ENCODE measurements at regions not wholly inside any gene's neighbourhood (a gene's known extent, or its start where the extent isn't known, plus 50 kb on each side); places are given as distances from the start of the nearest gene placed in this dataset.

DNA sequence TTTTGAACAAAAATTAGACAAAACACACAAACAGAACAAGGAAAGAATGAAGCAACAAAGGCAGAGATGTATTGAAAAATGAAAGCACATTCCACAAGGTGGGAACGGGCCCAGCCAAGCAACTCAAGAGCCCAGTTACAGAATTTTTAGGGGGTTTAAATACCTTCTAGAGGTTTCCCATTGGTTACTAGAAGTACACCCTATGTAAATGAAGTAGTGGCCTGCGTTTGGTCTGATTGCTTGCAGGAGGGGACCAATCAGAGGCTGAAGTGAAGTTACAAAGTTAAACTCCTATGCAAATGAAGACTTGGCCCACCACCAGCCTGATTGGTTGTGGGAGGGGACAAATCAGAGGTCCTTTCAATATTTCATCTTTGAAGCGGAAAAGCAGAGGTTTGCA, 593.7 kb upstream of the MMS22L start:
- ChIA-PET CTCF (no interaction called here), RAD21 (ENCODE audit: low non-redundant PET in 1 of 2, low total read pairs in 2 of 2, uncharacterized antibody in 2 of 2, unreplicated experiment in 2 of 2) (no interaction called here), POLR2A (no interaction called here)
- Histone ChIP-seq H3K9me2 (ENCODE audit: insufficient read depth) (no peaks in the 10 kb centered on the region), H3K27ac (ENCODE audit: low read depth, low read length) (no peak overlapping the region), H3K9ac (ENCODE audit: low read length) (no peak overlapping the region), H2AFZ (ENCODE audit: low read depth, low read length, poor library complexity, severe bottlenecking) (no peak overlapping the region), H3K4me2 (ENCODE audit: low read length) (no peak overlapping the region), H3K27me3 (ENCODE audit: insufficient read depth, low read length) (peaks cover 4% of the 10 kb centered on the region; the same call in 1 of the 2 replicates), H3K4me3 (replicated peaks in 1 of 2; ENCODE audit: low read depth in 1 of 2, low read length in 2 of 2) (no peak overlapping the region), H3K36me3 (ENCODE audit: control insufficient read depth in 1 of 2, insufficient read depth in 2 of 2, low read length in 2 of 2) (no peaks in the 10 kb centered on the region), H3K4me1 (ENCODE audit: control insufficient read depth in 1 of 2, insufficient read depth in 2 of 2, low read length in 2 of 2) (no peaks in the 10 kb centered on the region), H4K20me1 (ENCODE audit: insufficient read depth) (no peaks in the 10 kb centered on the region), H3K9me3 (ENCODE audit: control insufficient read depth in 1 of 2, insufficient read depth in 1 of 2, low read depth in 1 of 2, low read length in 2 of 2) (no peaks in the 10 kb centered on the region), H3K79me2 (ENCODE audit: insufficient read depth, low read length) (no peaks in the 10 kb centered on the region)
- intact Hi-C loops (cut with micrococcal nuclease) = no loop called here
- no peak for TF ChIP-seq SP1 (IDR thresholded peaks at IDR 0.05; ENCODE audit: low read depth)
- no peak for TF ChIP-seq EGR1 (IDR thresholded peaks at IDR 0.05; ENCODE audit: low read depth)
- no peak for TF ChIP-seq RAD21 (IDR thresholded peaks at IDR 0.05; ENCODE audit: low read depth)
- no peak for TF ChIP-seq SRF (IDR thresholded peaks at IDR 0.05; ENCODE audit: low read depth)
- no peak for TF ChIP-seq ATF3 (IDR thresholded peaks at IDR 0.05)
- no peak for TF ChIP-seq CBX3 (IDR thresholded peaks at IDR 0.05; ENCODE audit: low read depth)
- no peak for TF ChIP-seq ZFX (IDR thresholded peaks at IDR 0.05)
- no peak for ATAC-seq
- DNase-seq (ENCODE audit: low read depth, low spot score) = no peak
- no TSS peak for BruUV-seq (replicated peaks)

GRCh38 chr6:97882755-97883154, 599.7 kb upstream of the MMS22L start:
- H4K20me1 ChIP-seq (ENCODE audit: insufficient read depth) = no peaks in the 10 kb centered on the region
- ChIA-PET RAD21 (ENCODE audit: low non-redundant PET in 1 of 2, low total read pairs in 2 of 2, uncharacterized antibody in 2 of 2, unreplicated experiment in 2 of 2) (no interaction called here), POLR2A (no interaction called here), CTCF (no interaction called here)
- no peak overlapping the region for H2AFZ ChIP-seq (ENCODE audit: low read depth, low read length, poor library complexity, severe bottlenecking)
- H3K79me2 ChIP-seq (ENCODE audit: insufficient read depth, low read length) = no peaks in the 10 kb centered on the region
- DNase-seq (ENCODE audit: low read depth, low spot score) = no peak
- no peaks in the 10 kb centered on the region for H3K36me3 ChIP-seq (ENCODE audit: control insufficient read depth in 1 of 2, insufficient read depth in 2 of 2, low read length in 2 of 2)
- TF ChIP-seq SRF (IDR thresholded peaks at IDR 0.05; ENCODE audit: low read depth) = no peak
- H3K9me3 ChIP-seq (ENCODE audit: control insufficient read depth in 1 of 2, insufficient read depth in 1 of 2, low read depth in 1 of 2, low read length in 2 of 2) = no peaks in the 10 kb centered on the region
- no peaks in the 10 kb centered on the region for H3K4me1 ChIP-seq (ENCODE audit: control insufficient read depth in 1 of 2, insufficient read depth in 2 of 2, low read length in 2 of 2)
- no peak overlapping the region for H3K9ac ChIP-seq (ENCODE audit: low read length)
- no peak overlapping the region for H3K27ac ChIP-seq (ENCODE audit: low read depth, low read length)
- BruUV-seq (replicated peaks) = no TSS peak
- no peak overlapping the region for H3K4me3 ChIP-seq (replicated peaks in 1 of 2; ENCODE audit: low read depth in 1 of 2, low read length in 2 of 2)
- ATAC-seq = no peak
- intact Hi-C loops (cut with micrococcal nuclease) = no loop called here
- H3K4me2 ChIP-seq (ENCODE audit: low read length) = no peak overlapping the region
- peaks cover 5% of the 10 kb centered on the region for H3K27me3 ChIP-seq (ENCODE audit: insufficient read depth, low read length)
- no peaks in the 10 kb centered on the region for H3K9me2 ChIP-seq (ENCODE audit: insufficient read depth)

Measured in HCT116 (cell line).